HG02938 (cell line): ENCODE measurements at regions not wholly inside any gene's neighbourhood (a gene's known extent, or its start where the extent isn't known, plus 50 kb on each side); places are given as distances from the start of the nearest gene placed in this dataset.

Experiments used
- ATAC-seq: cut with Tn5 transposase; IDR thresholded peaks from one replicate; pipeline ENCODE4 v1.9.1; 2021; ENCODE audit warnings: mild to moderate bottlenecking, moderate library complexity; ENCODE audit not compliant: unreplicated experiment

GRCh38 chr14:86675059-86675458 lies 1145.1 kb downstream of the FLRT2 start:
- ATAC-seq: no peak

- ATAC-seq: no peak
Observed at GRCh38 chr14:86673523-86673969, 1143.6 kb downstream of the FLRT2 start.

DNA sequence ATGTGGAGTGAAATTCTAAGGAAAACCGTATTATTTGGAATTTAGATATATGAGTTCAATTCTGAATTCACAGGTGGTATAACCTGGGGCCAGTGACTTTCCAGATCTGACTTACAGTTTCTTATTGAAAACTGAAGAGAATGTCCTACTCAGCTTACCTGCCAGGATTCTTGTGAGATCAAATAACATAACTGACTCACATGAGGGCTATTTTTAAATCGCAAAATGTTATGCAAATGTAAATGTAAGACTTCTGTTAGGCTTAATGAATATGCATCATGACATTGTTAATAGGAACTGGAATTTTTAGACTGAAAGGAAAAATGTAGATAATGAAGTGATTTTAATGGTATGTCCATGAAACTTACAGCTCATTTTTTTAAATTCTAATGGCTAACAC lies 1142.1 kb downstream of the FLRT2 start:
- no peak for ATAC-seq

GRCh38 chr14:86665975-86666374 lies 1136.0 kb downstream of the FLRT2 start:
- ATAC-seq: no peak

DNA sequence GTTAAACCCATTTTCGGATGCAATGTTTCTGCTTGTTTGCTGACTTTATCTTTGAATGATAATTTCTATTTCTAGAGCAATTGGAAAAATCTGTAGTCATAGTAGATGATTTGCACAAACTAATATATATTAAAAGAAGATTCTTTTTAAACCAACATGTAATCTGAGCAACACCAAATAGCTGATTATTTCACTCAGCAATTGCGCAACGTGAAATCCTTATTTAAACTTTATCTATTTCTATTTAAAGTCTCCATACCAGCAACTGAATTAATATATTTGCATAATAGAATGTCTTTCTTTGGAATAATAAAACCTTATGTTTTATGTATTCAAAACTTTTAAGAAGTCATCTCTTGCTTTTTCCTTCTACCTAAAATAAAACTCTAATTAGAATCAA lies 1132.4 kb downstream of the FLRT2 start:
- ATAC-seq: no peak

DNA sequence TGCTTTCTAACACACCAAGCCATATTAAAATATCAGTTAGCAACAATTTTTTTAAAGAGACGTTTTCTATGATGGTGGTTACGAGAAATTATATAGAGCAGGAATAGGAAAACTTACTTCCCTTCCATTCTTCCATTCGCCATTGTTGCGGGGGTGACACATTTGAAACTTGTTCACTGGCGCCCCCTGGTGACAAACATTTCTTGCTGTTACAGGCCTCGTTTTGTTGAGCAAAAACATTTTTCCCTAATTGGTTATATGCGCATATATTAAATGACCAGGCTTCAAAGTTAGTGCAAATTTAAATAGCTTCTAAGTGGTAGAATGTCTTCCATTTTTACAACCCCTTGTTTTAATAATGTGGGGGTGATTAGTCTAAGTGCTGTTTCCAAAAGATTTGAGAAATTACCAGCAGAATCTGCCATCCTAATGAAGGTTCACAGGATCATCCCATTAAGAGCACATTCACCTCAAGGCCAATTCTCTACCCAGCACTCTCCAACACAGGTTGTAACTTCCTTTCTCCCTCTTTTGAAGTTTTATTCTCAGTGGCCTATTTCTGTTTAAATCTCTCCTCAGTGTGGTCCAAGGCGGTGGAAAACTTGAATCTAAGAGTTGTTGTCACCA lies 1124.7 kb downstream of the FLRT2 start:
- ATAC-seq: no peak

GRCh38 chr14:86652526-86652925 lies 1122.6 kb downstream of the FLRT2 start:
- ATAC-seq: no peak

DNA sequence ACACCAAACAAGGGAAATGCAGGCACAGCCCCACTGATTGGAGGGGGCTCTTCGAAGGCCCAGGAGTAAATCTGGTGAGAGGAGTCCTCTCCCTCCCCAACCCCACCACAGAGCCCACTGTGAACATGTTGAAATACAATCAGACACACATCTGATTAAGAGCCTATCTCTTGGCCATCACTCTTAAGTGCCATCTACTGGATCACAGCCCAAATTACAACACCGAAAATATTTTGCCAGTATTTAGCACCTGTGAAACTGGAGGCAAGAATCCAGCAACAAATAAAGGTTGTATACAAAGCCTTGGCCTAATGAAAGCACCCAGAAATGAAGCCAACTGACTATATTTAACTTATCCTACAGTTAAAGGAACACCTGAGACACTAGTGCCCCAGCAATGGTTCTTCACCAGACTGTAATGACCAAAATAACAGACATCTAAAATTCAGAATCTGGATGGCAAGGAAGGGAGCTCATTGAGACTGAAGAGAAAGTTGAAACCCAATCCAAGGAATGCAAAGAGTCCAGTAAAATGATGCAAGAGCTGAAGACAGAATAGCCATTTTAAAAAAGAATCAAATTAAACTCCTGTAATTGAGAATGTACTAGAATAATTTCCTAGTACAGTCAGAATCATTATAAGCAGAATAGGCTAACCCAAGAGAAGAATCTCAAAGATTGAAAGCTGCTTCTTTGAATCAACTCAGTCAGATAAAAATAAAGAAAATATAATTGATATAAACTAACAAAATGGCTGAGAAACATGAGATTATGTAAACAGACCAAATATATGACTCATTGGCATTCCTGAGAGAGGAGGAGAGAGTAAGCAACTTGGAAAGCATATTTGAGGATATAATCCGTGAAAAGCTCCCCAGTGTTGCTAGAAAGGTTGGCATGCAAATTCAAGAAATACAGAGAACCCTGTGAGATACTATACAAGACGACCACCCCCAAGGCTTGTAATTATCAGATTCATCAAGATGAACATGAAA lies 1117.0 kb downstream of the FLRT2 start:
- no peak for ATAC-seq

GRCh38 chr14:86646125-86646524 lies 1116.2 kb downstream of the FLRT2 start:
- ATAC-seq: no peak

- no peak for ATAC-seq
Observed at GRCh38 chr14:86641310-86641709, 1111.4 kb downstream of the FLRT2 start.

- ATAC-seq: no peak
Observed at GRCh38 chr14:86640288-86640687, 1110.3 kb downstream of the FLRT2 start.

DNA sequence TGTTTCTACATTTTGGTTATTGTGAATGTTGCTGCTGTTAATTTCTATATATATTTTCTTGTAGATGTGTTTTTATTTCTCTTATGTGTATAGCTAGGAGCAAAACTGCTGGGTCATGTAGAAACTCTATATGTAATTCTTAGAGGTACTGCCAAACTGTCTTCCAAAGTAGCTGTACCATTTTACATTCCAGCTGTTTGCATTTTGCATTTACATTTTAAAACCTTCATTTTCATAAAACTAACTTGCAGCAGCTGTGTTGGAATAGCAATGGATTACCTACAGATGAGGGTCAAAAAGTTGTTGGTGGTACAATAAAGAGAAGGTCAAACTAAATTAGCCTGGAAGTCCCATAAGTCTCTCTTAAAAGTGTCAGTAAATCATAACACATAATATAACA lies 1109.7 kb downstream of the FLRT2 start:
- no peak for ATAC-seq

DNA sequence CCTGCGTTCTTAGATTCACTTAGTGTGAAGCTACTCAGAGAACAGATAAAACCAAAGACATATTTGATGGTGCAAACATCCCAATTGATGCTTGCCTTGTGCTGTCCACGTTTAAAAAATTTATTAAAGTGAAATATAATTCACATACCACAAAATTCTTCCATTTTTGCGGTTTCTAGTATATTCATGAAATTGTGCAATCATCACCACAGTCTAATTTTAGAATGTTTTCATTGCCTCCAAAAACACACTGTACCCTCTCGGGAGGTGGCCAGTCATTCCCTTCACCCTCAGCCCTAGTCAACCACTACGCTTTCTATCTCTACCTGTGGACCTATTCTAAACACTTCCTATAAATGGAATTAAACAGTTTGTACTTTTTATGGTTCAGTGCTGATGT lies 1109.2 kb downstream of the FLRT2 start:
- no peak for ATAC-seq

DNA sequence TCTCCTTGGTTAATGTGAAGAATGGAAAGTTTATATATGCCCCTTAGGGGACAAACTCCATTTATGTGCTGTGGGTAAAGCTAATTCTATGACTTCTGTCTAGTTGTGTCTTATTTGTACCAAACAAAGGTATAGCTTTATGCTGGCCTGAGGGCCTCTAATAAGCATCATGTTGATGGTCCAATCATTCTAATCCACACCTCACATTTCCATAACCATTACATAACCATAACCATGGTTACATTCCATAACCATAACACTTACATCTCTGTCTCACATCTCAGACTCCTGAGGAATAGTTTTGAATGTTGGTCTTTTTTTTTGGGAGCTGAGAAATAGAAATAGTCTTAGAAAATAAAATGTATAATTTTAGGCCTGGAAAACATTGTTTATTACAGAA lies 1097.1 kb downstream of the FLRT2 start:
- no peak for ATAC-seq

- ATAC-seq: no peak
Observed at GRCh38 chr14:86626530-86626929, 1096.6 kb downstream of the FLRT2 start.

DNA sequence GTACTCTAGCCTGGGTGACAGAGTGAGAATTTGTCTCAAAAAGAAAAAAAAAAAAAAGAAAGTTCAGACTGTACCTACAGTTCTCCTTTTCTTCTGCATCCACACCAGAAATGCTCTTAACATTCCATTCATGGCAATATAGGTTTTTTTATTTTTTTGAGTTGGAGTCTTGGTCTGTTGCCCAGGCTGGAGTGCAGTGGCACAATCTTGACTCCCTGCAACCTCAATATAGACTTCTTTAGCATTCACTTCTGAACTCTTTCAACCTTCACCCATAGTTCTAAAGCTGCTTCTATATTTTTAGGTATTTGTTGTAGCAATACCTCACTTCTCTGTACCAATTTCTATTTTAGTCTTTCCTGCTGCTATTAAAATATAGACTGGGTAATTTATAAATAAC lies 1095.7 kb downstream of the FLRT2 start:
- ATAC-seq: no peak

- ATAC-seq: no peak
Observed at GRCh38 chr14:86619726-86620125, 1089.8 kb downstream of the FLRT2 start.

DNA sequence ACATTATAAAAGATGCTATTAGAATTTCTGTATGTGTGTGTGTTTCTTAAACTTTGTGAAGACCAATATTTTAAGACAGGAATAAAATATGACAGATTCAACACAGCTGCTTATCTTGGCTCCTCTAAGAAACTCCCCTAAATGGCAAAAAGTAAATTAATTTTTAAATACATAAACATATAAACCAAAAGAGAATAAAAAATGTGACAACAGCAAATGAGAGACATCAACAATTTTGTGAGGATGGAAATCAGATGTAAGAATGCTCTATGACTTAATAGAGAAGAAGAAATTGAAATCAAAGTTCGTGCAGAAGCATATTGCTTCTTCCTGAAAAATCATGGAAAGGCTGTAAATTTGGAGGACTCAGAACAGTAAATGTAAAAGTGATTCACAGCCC lies 1083.8 kb downstream of the FLRT2 start:
- ATAC-seq: no peak

- no peak for ATAC-seq
Observed at GRCh38 chr14:86613126-86613525, 1083.2 kb downstream of the FLRT2 start.

- ATAC-seq: no peak
Observed at GRCh38 chr14:86604561-86604960, 1074.6 kb downstream of the FLRT2 start.

DNA sequence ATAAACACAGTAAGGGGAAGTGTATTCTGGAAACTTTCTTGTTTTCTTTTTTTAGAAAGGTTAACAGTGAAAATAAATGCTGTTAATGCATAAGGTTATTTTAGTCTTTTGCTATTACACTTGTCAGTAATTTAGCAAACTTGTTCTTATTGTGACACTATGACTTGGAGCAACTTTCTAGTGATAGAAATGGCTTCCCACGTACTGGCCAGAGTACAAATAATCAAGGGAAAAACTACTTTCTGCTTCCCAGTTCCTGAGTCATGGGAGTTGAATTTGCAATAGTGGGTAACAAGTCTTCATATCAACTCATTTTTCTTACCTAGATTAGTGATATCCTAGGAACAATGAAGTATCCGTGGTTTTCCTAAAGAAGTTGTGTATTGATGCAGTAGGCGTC lies 1072.3 kb downstream of the FLRT2 start:
- ATAC-seq: no peak

GRCh38 chr14:86601813-86602212 lies 1071.9 kb downstream of the FLRT2 start:
- ATAC-seq: no peak
